SK-N-SH treated with all-trans-retinoic acid at 6 μM for 48 hours (cell line): ENCODE measurements at regions not wholly inside any gene's neighbourhood (a gene's known extent, or its start where the extent isn't known, plus 50 kb on each side); places are given as distances from the start of the nearest gene placed in this dataset.

Experiments
- ATAC-seq: fragments of 200-7000 bp; cut with Tn5 transposase; 3 replicates; pipeline ENCODE4 v1.9.1; 2020; ENCODE audit warnings: mild to moderate bottlenecking, moderate library complexity
- ARNTL ChIP-seq: fragments of 450-650 bp; formaldehyde crosslinking; IDR thresholded peaks from 2 replicates; pipeline ENCODE4 v1.5.0; 2020; ENCODE audit warnings: low read depth, mild to moderate bottlenecking, moderate library complexity, borderline replicate concordance
- BACH2 ChIP-seq: fragments of 250-450 bp; sonication (Bioruptor Pico); IDR thresholded peaks from 2 replicates; pipeline ENCODE4 v1.9.0; 2021; ENCODE audit warnings: mild to moderate bottlenecking, borderline replicate concordance
- CSDC2 ChIP-seq: fragments of 250-450 bp; sonication (Bioruptor Pico); IDR thresholded peaks from 2 replicates; pipeline ENCODE4 v1.5.0; 2020; ENCODE audit warnings: mild to moderate bottlenecking, moderate library complexity
- ESRRG ChIP-seq: fragments of 250-450 bp; sonication (Bioruptor Pico); IDR thresholded peaks from 2 replicates; pipeline ENCODE4 v1.6.1; 2021; ENCODE audit warnings: mild to moderate bottlenecking
- GLIS3 ChIP-seq: fragments of 250-450 bp; sonication (Bioruptor Pico); IDR thresholded peaks from 2 replicates; pipeline ENCODE4 v1.5.0; 2020; ENCODE audit warnings: mild to moderate bottlenecking, moderate library complexity
- ISL1 ChIP-seq: fragments of 250-450 bp; sonication (Bioruptor Pico); IDR thresholded peaks from 2 replicates; pipeline ENCODE4 v2.1.2; 2022; ENCODE audit warnings: mild to moderate bottlenecking, moderate library complexity
- OSR1 ChIP-seq: fragments of 250-450 bp; sonication (Bioruptor Pico); IDR thresholded peaks from 2 replicates; pipeline ENCODE4 v1.8.0; 2022; ENCODE audit warnings: moderate library complexity, mild to moderate bottlenecking, inconsistent platforms
- PPARA ChIP-seq: fragments of 250-450 bp; sonication (Bioruptor Pico); IDR thresholded peaks from 2 replicates; pipeline ENCODE4 v1.5.0; 2020; ENCODE audit warnings: mild to moderate bottlenecking, borderline replicate concordance
- RARB ChIP-seq: fragments of 250-450 bp; sonication (Bioruptor Pico); IDR thresholded peaks from 2 replicates; pipeline ENCODE4 v1.8.0; 2021; ENCODE audit warnings: mild to moderate bottlenecking, moderate library complexity
- SNAI2 ChIP-seq: fragments of 250-450 bp; sonication (Bioruptor Pico); IDR thresholded peaks from 2 replicates; pipeline ENCODE4 v1.5.0; 2020; ENCODE audit warnings: mild to moderate bottlenecking, moderate library complexity
- TCF4 ChIP-seq: fragments of 250-450 bp; sonication (Bioruptor Pico); IDR thresholded peaks from 2 replicates; pipeline ENCODE4 v1.8.0; 2021; ENCODE audit warnings: mild to moderate bottlenecking, moderate library complexity, borderline replicate concordance
- TOX ChIP-seq: fragments of 250-450 bp; sonication (Bioruptor Pico); IDR thresholded peaks from 2 replicates; pipeline ENCODE4 v1.8.0; 2021; ENCODE audit warnings: mild to moderate bottlenecking, moderate library complexity, borderline replicate concordance
- ZC3H10 ChIP-seq: fragments of 250-450 bp; sonication (Bioruptor Pico); IDR thresholded peaks from 2 replicates; pipeline ENCODE4 v1.5.1; 2021; ENCODE audit warnings: mild to moderate bottlenecking, moderate library complexity
- ZFP3 ChIP-seq: fragments of 250-450 bp; sonication (Bioruptor Pico); IDR thresholded peaks from 2 replicates; pipeline ENCODE4 v1.5.0; 2020; ENCODE audit warnings: mild to moderate bottlenecking, moderate library complexity
- ZFP30 ChIP-seq: fragments of 450-650 bp; formaldehyde crosslinking; IDR thresholded peaks from 2 replicates; pipeline ENCODE4 v1.5.0; 2022; ENCODE audit warnings: mild to moderate bottlenecking, moderate library complexity
- ZNF565 ChIP-seq: fragments of 450-650 bp; formaldehyde crosslinking; conservative IDR thresholded peaks from 2 replicates; pipeline ENCODE4 v1.5.0; 2020; ENCODE audit warnings: low read depth, mild to moderate bottlenecking, moderate library complexity
- ZNF70 ChIP-seq: fragments of 450-650 bp; formaldehyde crosslinking; IDR thresholded peaks from 2 replicates; pipeline ENCODE4 v1.5.0; 2020; ENCODE audit warnings: mild to moderate bottlenecking, moderate library complexity
- ZNF8 ChIP-seq: fragments of 450-650 bp; formaldehyde crosslinking; IDR thresholded peaks from 2 replicates; pipeline ENCODE4 v1.5.0; 2020; ENCODE audit warnings: mild to moderate bottlenecking, moderate library complexity
- TF ChIP-seq, protein P1 (sequence below): fragments of 250-450 bp; sonication (Bioruptor Pico); IDR thresholded peaks from 2 replicates; pipeline ENCODE4 v1.5.1; 2021; ENCODE audit warnings: mild to moderate bottlenecking, moderate library complexity
- TF ChIP-seq, protein P2 (sequence below): fragments of 250-450 bp; sonication (Bioruptor Pico); IDR thresholded peaks from 2 replicates; pipeline ENCODE4 v1.8.0; 2021; ENCODE audit warnings: low read depth, mild to moderate bottlenecking, moderate library complexity, borderline replicate concordance
- TF ChIP-seq, protein P3 (sequence below): fragments of 250-450 bp; sonication (Bioruptor Pico); IDR thresholded peaks from 2 replicates; pipeline ENCODE4 v1.5.1; 2020; ENCODE audit warnings: low read depth, mild to moderate bottlenecking, moderate library complexity

DNA sequence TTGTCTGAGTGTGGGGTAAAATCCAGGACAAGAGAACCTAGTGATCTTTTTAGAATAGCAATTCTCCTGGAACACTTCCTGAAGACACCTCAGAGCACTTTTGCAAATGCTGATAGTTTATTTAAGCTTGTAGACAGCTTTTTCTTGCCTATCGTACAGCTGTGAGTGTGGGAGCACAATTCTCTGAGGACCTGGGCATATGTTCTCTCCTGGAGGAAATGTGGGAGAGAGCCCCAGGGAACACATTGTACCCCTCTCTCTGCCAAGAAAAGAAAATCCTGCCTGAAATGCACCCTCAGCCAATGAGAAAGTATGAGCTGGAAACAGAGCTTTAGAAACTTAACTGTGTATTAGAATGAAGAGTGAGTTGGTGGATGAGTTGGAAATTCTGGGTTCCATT lies 308.3 kb upstream of the SEMA6D start:
- no peak for ATAC-seq
- TF ChIP-seq RARB (CRISPR knock-in tag) (no peak), ZNF8 (no peak), ZFP3 (CRISPR knock-in tag) (no peak), ZFP30 (CRISPR knock-in tag) (no peak), CSDC2 (no peak), BACH2 (CRISPR knock-in tag) (no peak), ZNF565 (CRISPR knock-in tag) (no peak), ZNF70 (CRISPR knock-in tag) (no peak), OSR1 (CRISPR knock-in tag) (no peak), TCF4 (no peak), TOX (no peak), PPARA (CRISPR knock-in tag) (no peak), ESRRG (CRISPR knock-in tag) (no peak), ZC3H10 (CRISPR knock-in tag) (no peak), SNAI2 (CRISPR knock-in tag) (no peak)
- TF ChIP-seq, protein P1, sequence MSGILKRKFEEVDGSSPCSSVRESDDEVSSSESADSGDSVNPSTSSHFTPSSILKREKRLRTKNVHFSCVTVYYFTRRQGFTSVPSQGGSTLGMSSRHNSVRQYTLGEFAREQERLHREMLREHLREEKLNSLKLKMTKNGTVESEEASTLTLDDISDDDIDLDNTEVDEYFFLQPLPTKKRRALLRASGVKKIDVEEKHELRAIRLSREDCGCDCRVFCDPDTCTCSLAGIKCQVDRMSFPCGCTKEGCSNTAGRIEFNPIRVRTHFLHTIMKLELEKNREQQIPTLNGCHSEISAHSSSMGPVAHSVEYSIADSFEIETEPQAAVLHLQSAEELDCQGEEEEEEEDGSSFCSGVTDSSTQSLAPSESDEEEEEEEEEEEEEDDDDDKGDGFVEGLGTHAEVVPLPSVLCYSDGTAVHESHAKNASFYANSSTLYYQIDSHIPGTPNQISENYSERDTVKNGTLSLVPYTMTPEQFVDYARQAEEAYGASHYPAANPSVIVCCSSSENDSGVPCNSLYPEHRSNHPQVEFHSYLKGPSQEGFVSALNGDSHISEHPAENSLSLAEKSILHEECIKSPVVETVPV (CRISPR knock-in tag), result no peak
- TF ChIP-seq, protein P2, sequence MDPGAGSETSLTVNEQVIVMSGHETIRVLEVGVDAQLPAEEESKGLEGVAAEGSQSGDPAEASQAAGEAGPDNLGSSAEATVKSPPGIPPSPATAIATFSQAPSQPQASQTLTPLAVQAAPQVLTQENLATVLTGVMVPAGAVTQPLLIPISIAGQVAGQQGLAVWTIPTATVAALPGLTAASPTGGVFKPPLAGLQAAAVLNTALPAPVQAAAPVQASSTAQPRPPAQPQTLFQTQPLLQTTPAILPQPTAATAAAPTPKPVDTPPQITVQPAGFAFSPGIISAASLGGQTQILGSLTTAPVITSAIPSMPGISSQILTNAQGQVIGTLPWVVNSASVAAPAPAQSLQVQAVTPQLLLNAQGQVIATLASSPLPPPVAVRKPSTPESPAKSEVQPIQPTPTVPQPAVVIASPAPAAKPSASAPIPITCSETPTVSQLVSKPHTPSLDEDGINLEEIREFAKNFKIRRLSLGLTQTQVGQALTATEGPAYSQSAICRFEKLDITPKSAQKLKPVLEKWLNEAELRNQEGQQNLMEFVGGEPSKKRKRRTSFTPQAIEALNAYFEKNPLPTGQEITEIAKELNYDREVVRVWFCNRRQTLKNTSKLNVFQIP (CRISPR knock-in tag), result no peak
- TF ChIP-seq, protein P3, sequence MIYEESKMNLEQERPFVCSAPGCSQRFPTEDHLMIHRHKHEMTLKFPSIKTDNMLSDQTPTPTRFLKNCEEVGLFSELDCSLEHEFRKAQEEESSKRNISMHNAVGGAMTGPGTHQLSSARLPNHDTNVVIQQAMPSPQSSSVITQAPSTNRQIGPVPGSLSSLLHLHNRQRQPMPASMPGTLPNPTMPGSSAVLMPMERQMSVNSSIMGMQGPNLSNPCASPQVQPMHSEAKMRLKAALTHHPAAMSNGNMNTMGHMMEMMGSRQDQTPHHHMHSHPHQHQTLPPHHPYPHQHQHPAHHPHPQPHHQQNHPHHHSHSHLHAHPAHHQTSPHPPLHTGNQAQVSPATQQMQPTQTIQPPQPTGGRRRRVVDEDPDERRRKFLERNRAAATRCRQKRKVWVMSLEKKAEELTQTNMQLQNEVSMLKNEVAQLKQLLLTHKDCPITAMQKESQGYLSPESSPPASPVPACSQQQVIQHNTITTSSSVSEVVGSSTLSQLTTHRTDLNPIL (CRISPR knock-in tag), result no peak

DNA sequence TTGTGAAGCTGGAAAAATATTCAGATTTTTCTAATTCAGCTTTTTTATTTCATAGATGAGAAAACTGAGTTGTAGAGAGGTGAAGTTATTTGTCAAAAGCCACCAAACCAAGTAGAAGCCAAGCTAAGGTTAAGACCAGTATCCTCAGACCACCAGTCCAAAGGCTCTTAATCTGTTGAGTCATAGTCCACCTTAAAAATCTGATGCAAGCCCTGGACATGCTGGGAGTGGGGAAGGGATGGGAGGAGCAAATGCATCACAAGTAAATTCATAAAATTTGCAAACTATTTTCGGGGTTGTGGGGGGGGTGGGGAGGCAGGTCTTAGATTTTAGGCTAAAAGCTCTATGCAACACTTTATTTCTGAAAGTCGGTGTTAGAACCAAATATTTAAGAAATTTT lies 307.7 kb upstream of the SEMA6D start:
- TF ChIP-seq TCF4 (no peak), ISL1 (CRISPR knock-in tag) (no peak), ZC3H10 (CRISPR knock-in tag) (no peak), ZNF565 (CRISPR knock-in tag) (no peak), RARB (CRISPR knock-in tag) (no peak), SNAI2 (CRISPR knock-in tag) (no peak), ARNTL (CRISPR knock-in tag) (no peak), GLIS3 (no peak), OSR1 (CRISPR knock-in tag) (no peak)
- TF ChIP-seq, protein P1 (CRISPR knock-in tag), result no peak
- TF ChIP-seq, all 23 proteins: peak for 0
- no peak for ATAC-seq

DNA sequence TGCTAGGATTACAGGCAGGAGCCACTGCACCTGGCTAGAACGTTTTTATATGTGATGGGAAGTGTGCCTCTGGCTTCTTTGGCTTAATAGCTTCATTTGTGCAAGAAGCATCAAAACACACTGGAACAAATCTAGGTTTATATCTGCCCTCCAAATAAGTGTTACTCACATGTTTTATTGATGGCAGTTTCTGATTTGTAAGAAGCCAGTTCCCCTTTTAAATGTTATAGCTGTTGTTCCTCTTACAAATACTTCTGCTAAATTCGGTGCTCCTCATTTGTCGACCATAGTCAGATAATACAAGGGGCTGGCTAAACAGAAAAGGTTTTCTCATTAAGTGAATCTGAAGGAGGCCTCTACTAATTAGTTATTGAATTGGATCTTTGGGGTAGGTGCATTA lies 307.1 kb upstream of the SEMA6D start:
- ATAC-seq, result no peak
- TF ChIP-seq, protein P3 (CRISPR knock-in tag), result no peak
- TF ChIP-seq ARNTL (CRISPR knock-in tag) (no peak), SNAI2 (CRISPR knock-in tag) (no peak)

DNA sequence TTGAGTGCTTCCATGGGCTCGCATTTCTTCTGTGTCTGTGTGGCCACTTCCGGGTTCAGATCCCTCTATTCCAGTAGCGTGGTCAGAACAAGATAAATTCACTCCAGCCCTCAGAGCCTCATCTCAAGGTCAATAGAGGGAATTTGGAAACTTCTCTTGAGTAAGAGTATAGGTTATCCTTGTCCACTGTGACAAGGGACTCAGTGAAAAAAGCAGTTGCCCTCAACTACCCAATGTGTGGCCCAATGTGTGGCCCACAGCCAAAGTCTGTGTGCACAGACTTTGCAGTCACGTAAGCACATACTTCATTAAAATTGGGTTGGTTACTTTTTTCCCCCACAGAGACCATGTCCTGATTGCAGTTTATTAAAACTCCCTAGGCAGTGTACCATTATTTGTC lies 305.6 kb upstream of the SEMA6D start:
- TF ChIP-seq, protein P1 (CRISPR knock-in tag), result no peak
- TF ChIP-seq ISL1 (CRISPR knock-in tag), result no peak
- TF ChIP-seq ZC3H10 (CRISPR knock-in tag), result no peak

More for the DNA sequence above, 305.6 kb upstream of the SEMA6D start:
- no peak for ATAC-seq
